COLO829 (cell line): ENCODE measurements at regions not wholly inside any gene's neighbourhood (a gene's known extent, or its start where the extent isn't known, plus 50 kb on each side); places are given as distances from the start of the nearest gene placed in this dataset.

Experiments used
- DNase-seq: peaks from one replicate; pipeline ENCODE4 v3.0.0; 2012; ENCODE audit warnings: low spot score

- DNase-seq = no peak
Observed at GRCh38 chr5:15261269-15261995, 238.5 kb upstream of the FBXL7 start.

- DNase-seq = no peak
Observed at GRCh38 chr5:15260356-15261268, 239.4 kb upstream of the FBXL7 start.

DNA sequence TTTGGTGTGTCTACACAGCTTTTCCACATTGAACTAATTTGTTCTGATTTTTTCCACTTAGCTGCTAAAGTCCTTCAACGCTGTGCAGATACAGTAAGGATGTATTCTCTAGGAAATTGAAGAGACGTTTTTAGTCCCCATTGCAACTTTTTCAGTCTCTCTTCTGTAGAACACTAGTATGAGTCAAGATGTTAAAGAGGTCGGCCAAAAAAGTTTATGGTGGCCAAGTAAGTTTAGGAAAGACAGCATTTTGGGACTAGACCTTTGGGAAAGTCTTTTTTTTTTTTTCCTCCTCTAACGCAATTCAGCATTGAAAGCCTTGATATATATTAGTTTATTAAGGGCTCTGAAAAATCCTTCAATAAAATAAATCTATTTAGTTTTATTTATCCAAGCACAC lies 243.5 kb upstream of the FBXL7 start:
- DNase-seq = no peak

GRCh38 chr5:15255576-15255975 lies 244.4 kb upstream of the FBXL7 start:
- no peak for DNase-seq

DNA sequence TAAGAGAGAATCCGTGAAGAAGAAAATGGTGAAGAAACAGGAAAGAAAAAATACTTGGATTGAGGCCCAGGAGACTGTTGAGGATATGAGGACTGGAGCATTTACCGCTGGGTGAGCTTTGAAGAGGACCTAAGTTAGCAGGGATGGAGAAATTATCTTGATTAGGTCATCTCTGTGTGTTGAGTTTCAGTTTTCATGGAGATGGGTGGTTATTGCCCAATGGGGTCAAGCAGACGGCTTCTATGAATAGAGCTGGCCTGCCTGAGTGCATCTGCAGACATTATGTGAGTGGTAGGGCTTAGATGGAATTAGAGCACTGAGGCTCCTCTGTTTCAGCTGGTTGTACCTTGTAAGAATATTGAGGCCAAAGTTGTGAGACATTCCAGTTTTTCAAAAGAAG lies 245.4 kb upstream of the FBXL7 start:
- DNase-seq = no peak

GRCh38 chr5:15252331-15252730 lies 247.6 kb upstream of the FBXL7 start:
- no peak for DNase-seq

DNA sequence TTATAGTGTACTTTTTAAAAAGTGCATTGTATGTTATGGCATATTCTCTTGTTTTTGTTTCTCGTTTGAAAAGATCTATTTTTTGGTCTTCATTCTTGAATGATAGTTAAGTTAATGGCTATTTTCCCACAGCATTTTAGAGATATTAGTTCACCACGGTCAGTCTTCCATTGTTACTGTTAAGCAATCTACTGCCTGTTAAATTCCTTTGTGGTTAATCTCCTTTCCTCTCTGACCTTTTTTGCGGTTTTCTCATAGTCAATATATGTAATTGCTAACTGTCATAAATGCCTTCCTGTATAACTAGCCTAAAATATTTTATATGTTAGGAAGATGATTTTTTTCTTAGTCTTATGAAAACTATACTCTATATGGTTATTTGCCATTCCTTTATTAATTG lies 250.8 kb upstream of the FBXL7 start:
- no peak for DNase-seq

DNA sequence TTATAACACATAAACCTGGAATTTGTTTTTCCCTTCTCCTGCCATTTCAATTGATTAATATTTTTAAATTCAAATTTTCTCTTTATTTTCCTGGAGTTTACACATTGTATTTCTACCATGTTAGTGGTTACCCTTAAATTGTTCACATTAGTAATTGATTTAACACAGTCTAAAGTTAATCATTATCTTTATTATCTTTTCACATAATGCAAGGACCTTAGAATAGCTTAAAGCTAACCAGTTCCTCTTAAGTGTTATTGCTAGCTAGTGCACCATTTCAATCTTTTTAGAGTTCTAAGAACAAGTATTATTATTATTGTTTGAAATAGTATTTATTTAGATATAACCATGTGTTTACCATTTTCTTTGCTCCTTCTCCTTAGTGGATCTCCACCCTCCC lies 251.2 kb upstream of the FBXL7 start:
- DNase-seq = no peak

DNA sequence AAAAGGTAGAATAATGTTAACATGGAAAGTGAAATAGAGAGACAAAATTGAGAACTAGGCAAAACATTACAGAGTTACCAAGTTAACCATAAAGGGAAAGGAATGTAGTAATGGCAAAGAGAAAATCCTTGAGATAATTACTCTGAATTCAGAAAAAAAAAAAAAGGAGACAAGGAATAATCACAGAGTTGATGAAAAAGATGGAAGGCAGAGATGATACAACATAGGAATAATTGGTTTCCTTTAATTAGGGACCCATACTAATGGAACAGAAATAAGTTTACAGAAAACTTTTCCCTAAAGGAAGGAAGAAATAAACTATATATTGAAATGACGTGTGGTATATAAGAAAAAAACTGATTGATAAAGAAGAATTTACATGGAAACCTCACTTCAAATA lies 254.1 kb upstream of the FBXL7 start:
- no peak for DNase-seq

DNA sequence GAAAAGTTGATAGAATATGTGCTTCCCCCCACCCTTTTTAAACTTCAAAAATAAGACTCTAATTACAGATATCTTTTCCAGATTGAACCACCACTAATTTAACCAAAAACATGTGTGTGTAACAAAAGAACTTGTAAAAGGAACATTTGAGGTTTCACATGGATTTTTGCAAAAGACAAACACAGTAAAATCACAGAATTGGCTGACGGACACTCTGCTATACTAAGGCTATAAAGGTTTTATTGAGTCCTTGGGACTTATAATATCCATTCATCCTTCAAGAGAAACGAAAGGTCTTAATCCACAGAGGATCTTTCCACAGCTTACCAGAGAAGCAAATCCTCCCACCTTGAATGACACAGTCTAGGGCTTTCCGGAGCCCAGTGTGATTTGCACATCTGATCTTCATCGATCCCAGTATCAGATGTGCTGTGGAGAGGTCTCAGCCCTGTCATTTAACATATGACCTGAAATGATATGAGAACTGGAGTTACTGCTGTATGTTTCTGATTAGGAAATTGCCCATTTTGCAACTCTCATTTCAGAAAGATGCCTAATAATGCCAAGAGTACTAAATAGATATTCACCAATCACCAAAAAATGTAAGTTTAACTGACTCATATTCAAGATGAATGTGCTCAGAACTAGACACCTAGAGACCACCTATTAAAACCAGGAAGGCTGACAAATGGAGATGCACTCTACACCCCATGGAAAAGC lies 256.5 kb upstream of the FBXL7 start:
- DNase-seq = no peak

- DNase-seq = no peak
Observed at GRCh38 chr5:15241216-15241821, 258.7 kb upstream of the FBXL7 start.

GRCh38 chr5:15238006-15238405 lies 262.0 kb upstream of the FBXL7 start:
- DNase-seq = no peak

DNA sequence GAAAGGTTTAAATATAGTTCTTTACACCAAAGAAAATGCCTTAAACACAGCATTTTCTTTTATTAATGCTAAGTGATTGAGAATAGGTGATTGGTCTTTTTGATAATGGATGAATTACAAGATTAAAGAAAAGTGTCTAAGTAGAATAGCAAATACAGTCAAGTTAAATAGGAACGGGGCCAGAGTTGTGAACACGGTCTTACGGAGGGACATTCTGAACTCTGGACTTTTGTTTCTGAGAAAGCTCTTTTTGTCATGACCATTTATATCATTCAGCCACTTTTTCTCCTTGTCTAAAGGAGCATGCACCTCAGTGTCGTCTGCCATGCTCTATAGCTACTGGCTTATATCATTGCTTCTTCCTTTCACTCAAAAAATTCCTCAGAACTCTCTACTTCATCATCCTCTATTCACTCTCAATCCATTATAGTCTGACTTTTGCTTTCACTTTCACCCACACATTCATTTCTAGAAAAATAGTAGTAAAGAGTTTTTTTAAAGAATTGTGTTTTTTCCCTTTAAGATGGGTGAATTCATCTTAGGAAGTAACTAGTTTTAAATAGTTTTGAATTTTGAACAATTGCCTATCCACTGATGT lies 263.0 kb upstream of the FBXL7 start:
- no peak for DNase-seq

DNA sequence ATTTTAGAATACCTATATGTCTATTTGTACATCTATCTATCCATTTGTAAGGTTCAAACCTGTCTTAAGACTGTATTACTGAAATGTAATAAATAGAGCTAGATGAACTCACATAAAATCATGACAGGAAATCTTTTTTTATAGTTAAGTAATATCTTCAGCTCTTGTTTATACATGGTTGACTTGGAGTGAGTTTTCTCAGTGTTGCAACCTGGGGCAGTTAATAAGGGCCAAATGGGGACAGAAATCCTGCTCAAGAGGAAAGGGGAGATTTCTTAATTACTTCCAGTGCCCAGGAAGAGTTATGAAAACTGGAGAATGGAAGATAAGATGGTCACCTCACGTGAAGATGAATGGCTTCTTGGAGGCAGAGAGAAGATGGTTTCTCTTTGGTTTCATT lies 265.1 kb upstream of the FBXL7 start:
- no peak for DNase-seq

DNA sequence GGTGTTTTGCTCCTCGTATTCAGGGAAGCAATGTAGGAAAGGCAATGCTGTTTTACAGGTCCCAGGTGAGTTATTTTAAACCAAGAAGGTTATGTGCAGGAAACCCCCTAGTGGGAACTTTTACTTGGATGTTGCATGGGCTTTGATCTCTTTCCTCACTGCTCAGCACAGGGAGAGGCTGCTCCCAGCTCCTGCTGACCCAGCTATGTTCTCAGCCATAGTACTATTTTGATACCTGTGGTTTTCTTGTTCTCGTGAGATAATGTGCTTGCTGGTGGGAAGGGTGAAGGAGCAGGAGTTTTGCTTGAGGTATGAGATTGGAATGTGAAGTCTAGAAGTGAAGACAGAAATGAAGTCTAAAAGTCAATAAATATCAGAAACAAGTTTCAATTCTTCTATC lies 265.6 kb upstream of the FBXL7 start:
- no peak for DNase-seq

DNA sequence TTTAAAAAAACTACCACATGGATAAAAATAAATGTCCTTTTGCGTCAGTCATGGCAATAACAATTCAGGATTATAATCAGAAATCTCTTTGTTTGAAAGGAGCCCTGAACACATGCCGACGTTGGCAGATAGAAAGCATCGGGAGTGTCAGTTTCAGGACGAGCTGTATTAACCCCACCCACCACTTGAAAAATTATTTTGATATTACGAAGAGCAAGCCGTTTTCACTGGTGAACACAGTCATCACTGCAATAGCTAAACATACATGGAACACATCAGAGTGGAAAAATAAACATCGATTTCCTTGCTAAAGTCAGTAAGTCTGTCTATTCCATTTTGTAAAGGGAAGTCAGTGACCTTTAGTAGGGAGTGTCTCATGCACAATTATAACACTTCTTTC lies 266.4 kb upstream of the FBXL7 start:
- no peak for DNase-seq

GRCh38 chr5:15222156-15222555 lies 277.8 kb upstream of the FBXL7 start:
- DNase-seq = no peak

DNA sequence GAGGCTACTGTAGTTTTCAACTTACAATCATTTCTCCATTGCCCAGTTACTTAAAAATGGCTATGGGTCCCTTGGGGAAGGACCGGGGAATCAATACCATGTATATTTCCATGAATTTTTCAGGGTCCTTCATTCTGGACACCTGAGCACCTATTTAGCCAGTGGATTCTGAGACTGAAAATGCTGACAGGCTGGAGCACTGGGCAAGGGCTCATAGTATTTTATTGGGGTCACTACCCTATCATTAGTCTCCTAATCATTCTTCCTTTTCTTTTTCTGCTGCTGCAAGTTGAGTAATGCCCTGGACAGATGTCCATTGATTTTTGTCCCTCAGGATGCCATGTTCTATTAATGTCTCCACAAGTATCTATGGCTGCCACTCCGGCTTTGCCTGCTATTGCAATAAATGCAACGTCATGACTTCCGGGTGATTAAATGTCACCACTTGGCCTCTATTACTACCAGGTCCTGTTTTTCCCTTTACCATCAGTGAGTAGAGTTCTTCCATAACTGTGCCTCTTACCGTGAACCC lies 279.3 kb upstream of the FBXL7 start:
- DNase-seq = no peak

GRCh38 chr5:15215056-15215455 lies 284.9 kb upstream of the FBXL7 start:
- no peak for DNase-seq

GRCh38 chr5:15214010-15214409 lies 286.0 kb upstream of the FBXL7 start:
- DNase-seq = no peak

- DNase-seq = no peak
Observed at GRCh38 chr5:15209053-15209762, 290.8 kb upstream of the FBXL7 start.
